G401.6 (cell line): ENCODE measurements at regions not wholly inside any gene's neighbourhood (a gene's known extent, or its start where the extent isn't known, plus 50 kb on each side); places are given as distances from the start of the nearest gene placed in this dataset.

Source experiments
- FAIRE-seq: peaks from 2 replicates; lab custom pipeline; 2012; peaks lifted over from hg19 to GRCh38; lab: Jason Lieb, UNC

GRCh38 chr2:67341336-67341735 lies 55.8 kb upstream of the ETAA1 start:
- no peak for FAIRE-seq

GRCh38 chr2:67342394-67342793 lies 54.7 kb upstream of the ETAA1 start:
- FAIRE-seq = no peak

GRCh38 chr2:67346718-67347407 lies 50.3 kb upstream of the ETAA1 start:
- FAIRE-seq = no peak
